Mesodermal cell (in vitro differentiated cells): ENCODE measurements at regions not wholly inside any gene's neighbourhood (a gene's known extent, or its start where the extent isn't known, plus 50 kb on each side); places are given as distances from the start of the nearest gene placed in this dataset.

ENCODE experiments used
- H3K27ac ChIP-seq: 2 replicates; pipeline ENCODE4 v1.7.0; 2013; ENCODE audit warnings: mild to moderate bottlenecking, low read depth, low read length, moderate library complexity; ENCODE audit not compliant: severe bottlenecking
- H3K36me3 ChIP-seq: 2 replicates; pipeline ENCODE4 v1.7.1; 2013; ENCODE audit warnings: mild to moderate bottlenecking, low read length, moderate library complexity; ENCODE audit not compliant: control insufficient read depth, insufficient read depth
- H3K4me1 ChIP-seq: one replicate; pipeline ENCODE4 v1.7.1; 2013; ENCODE audit warnings: mild to moderate bottlenecking, low read length; ENCODE audit not compliant: insufficient read depth, control insufficient read depth, poor library complexity, severe bottlenecking
- H3K4me3 ChIP-seq: 2 replicates; pipeline ENCODE4 v1.7.0; 2013; ENCODE audit warnings: low read length, control low read depth, mild to moderate bottlenecking; ENCODE audit not compliant: insufficient read depth, poor library complexity, severe bottlenecking; ENCODE audit errors: extremely low read depth
- H3K9me3 ChIP-seq: 2 replicates; pipeline ENCODE4 v1.7.1; 2013; ENCODE audit warnings: mild to moderate bottlenecking, low read length, moderate library complexity; ENCODE audit not compliant: control insufficient read depth
- WGBS, 2 experiments: methylation state at CpG; one replicate each; pipeline ENCODE4 v1.1.5; 2013; ENCODE audit warnings: missing lambda C conversion rate in 2 of 2; ENCODE audit not compliant: insufficient coverage in 2 of 2; 5-methylcytosine and 5-hydroxymethylcytosine counted together

DNA sequence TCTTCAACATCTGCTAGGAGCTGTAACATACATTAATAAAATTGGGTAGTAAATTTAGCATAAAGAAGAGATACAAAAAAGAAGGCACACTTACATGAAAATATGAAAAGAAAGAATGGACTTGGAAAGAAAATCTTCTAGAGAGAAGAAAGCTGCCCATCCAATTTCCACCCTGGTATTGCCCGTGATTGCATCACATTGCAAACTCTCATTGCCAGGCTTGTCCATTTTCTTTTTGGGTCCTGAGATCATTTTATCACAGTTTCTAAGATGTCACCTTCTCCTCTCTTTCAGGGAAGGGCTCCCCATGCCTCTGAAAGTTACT, 321.5 kb downstream of the RND3 start:
- H3K27ac ChIP-seq: no peak overlapping the region
- no peak overlapping the region for H3K4me3 ChIP-seq
- WGBS, 2 experiments: 100% methylated on average over 1 of the region's 1 CpG
- H3K9me3 ChIP-seq: no peaks in the 10 kb centered on the region
- H3K36me3 ChIP-seq: no peaks in the 10 kb centered on the region
- peaks cover 3% of the 10 kb centered on the region for H3K4me1 ChIP-seq

DNA sequence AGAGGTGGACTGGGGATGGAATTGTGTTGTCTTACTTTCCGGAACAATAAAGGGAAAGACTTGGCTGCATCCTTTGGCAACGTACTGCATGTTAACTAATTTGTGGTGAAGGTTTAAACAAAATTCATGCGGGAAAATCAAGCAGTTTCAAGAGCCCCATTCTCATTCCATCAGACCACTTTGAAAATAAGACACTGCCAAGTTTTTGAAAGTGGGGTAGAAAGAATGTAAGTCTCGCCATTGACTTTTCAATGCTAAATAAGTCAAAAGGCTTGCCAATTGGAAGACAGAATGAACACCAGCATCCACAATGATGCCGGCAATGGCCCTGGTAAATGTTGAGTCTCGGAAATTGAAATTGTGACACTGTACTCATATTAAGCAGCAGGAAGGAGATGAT, 322.0 kb downstream of the RND3 start:
- 100% methylated on average over 2 to 4 of the region's 6 CpGs for WGBS, 2 experiments
- Histone ChIP-seq H3K27ac (no peak overlapping the region), H3K36me3 (no peaks in the 10 kb centered on the region), H3K4me3 (no peak overlapping the region), H3K4me1 (peaks cover 3% of the 10 kb centered on the region), H3K9me3 (no peaks in the 10 kb centered on the region)

DNA sequence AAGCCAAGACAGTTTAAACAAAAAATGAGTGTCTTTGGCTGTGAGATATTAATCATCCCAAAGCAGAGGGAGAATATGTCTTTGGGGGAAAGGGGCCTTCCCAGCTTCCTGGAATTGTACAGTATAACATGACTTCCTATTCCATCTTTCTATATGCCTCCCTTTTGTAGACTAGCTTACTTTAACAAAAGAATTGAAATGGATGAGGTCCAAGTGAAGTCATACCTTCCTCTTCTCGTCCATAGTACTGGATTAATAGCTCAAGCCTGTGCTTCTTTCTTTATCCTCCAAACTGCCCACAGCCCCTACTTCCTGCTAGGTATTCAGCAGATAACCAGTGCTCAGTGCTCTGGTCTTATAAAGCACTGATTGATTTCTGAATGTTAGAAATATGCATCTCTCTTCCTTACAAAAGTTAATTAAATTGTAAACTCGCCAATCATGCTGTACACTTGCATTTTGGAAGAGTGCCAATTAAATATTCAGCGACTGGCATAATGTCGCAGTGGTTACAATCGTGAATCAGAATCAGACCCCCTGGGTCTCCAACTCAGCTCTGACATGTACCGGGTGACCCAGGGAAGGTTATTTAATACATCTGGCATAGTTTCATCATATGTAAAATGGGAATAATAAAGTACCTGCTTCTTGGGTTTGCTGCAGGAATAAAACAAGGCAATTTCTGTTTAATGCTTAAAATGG, 325.1 kb downstream of the RND3 start:
- Histone ChIP-seq H3K36me3 (no peaks in the 10 kb centered on the region), H3K4me3 (no peak overlapping the region), H3K4me1 (peaks cover 2% of the 10 kb centered on the region), H3K27ac (no peak overlapping the region), H3K9me3 (no peaks in the 10 kb centered on the region)
- 90 to 92% methylated on average over 3 to 5 of the region's 6 CpGs for WGBS, 2 experiments

DNA sequence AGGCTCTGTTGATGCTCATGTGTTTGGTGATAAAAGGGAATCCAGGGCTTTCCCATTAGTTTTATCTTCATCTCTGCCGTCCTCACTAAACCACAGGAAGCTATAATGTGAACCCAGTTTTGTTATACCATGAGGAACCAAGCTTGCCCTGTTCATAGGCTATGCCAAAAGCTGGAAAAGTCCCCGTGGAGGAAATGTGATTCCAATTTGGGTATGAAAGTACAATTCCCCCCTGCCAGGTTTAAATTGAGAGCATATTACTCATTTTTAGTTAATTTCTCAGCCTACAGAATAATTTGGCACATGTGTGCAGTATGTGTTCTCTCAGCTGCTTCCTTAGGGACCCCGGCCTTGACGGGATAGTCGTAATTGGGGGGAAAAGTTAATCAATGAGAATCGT, 327.4 kb downstream of the RND3 start:
- Histone ChIP-seq H3K4me1 (no peaks in the 10 kb centered on the region), H3K27ac (no peak overlapping the region), H3K9me3 (no peaks in the 10 kb centered on the region), H3K36me3 (no peaks in the 10 kb centered on the region), H3K4me3 (no peak overlapping the region)
- 96 to 100% methylated on average over 1 to 4 of the region's 6 CpGs for WGBS, 2 experiments

DNA sequence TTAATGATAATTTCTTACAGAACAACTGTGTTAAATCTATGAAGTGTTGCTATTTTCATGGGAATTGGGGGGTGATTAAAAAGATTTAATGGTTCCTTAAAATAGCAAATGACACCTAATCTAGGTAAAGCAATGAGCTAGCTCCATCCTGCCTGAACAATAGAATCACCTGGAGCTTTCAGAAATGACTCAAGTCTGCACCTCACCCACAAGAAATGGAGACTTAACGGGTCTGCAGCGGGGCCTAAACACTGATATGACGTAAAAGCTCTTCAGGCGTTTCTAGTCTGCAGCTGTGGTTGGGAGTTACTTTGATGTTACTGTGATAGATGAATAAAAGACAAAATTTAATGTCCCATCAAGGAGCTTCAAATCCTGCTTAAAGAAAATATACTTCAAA, 328.2 kb downstream of the RND3 start:
- H3K9me3 ChIP-seq: no peaks in the 10 kb centered on the region
- no peaks in the 10 kb centered on the region for H3K36me3 ChIP-seq
- H3K4me1 ChIP-seq: no peaks in the 10 kb centered on the region
- H3K27ac ChIP-seq: no peak overlapping the region
- 93 to 95% methylated on average over 3 of the region's 4 CpGs for WGBS, 2 experiments
- no peak overlapping the region for H3K4me3 ChIP-seq

DNA sequence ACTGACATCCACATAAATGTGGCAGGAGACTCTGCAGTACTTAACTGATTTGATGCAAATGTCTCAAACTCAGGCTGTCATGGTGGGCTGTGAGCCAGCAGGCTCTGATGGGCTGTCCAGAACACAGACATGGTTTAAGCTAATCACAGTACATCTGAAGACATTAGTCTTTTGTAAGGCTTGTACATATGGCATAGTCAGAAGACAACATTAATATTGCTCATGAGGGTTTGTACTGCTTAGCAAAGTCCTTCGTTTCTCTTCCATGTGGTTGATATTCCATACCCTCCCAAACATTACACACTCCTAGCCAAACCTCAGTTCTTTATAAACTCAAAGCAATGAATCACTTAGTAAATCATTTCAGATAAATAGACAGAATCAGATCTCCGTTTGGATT, 330.6 kb downstream of the RND3 start:
- no peak overlapping the region for H3K27ac ChIP-seq
- no peaks in the 10 kb centered on the region for H3K9me3 ChIP-seq
- H3K36me3 ChIP-seq: no peaks in the 10 kb centered on the region
- H3K4me1 ChIP-seq: no peaks in the 10 kb centered on the region
- H3K4me3 ChIP-seq: no peak overlapping the region
- 90 to 93% methylated on average over 2 of the region's 2 CpGs for WGBS, 2 experiments

DNA sequence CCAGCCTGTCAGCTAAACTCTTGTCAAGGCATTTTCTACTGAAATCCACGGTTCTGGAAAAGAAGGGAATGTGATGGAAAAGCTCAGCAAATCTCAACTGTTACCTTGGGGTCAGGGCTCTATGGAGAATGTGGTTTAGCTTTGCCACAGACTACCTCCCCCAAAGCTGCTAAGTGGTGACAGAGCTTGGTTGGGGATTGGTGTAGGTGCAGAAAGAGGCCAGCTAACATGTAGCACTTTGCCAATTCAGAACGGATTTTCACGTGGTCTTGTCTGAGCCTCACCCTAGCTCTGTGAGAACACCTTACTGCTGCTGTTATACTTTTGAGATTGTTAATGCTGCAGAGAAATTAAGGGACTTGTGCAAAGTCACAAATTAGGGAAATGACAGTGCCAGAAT, 331.1 kb downstream of the RND3 start:
- no peak overlapping the region for H3K27ac ChIP-seq
- no peaks in the 10 kb centered on the region for H3K9me3 ChIP-seq
- H3K36me3 ChIP-seq: no peaks in the 10 kb centered on the region
- 85 to 94% methylated on average over 2 of the region's 3 CpGs for WGBS, 2 experiments
- no peaks in the 10 kb centered on the region for H3K4me1 ChIP-seq
- H3K4me3 ChIP-seq: no peak overlapping the region

DNA sequence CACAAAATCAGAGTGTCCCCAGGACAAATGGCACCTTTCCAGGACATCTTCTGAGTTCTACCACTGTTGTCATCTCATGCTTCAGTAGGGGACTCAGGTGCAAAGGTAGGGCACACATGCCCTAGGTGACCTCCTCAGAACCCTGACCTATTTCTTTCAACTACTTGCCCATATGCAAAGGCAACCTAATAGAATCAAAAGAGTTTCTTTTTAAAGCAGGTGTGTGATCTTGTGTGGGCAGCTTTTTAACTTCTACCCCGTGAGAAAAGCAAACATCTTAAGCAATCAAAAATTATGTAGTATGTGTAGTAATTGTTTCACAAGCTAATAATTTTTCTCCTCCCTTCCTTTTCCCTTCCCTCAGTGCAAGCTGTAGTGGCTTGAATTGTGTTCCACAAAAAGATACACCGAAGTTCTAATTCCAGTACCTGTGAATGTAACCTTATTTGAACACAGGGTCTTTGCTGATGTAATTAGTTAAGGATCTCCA, 333.1 kb downstream of the RND3 start:
- no peaks in the 10 kb centered on the region for H3K9me3 ChIP-seq

DNA sequence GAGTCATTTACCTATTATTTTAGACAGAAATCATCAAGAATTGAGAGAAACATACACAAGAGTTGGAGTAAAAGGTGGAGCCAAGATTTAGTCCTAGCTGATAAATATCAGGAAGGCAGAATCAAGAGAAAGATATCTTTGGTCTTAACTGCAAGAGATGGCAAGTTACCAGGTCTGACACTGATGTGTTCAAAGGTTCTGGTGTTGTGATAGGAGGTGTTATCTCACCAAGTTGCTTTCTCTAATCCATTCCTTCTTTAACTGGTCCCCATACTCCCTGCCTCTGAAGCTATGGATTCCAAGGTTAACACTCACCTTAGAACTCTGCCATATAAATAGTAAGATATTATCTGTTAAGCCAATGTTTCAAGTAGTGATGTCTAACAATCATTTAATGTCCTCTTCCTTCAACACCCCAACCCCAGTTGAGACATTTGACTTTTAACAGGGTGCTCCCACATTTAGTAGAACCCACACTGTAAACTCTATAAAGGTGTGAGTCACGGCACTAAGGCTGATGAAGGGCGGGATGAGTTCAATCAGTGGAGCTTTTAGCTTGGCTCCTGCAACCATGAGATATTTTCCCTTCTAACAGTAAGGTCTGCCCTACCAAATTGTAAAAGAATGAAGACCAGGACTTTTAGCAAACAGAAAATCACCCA, 333.7 kb downstream of the RND3 start:
- no peak overlapping the region for H3K27ac ChIP-seq
- no peaks in the 10 kb centered on the region for H3K9me3 ChIP-seq
- 83 to 100% methylated on average over 1 to 2 of the region's 2 CpGs for WGBS, 2 experiments
- no peak overlapping the region for H3K4me3 ChIP-seq
- no peaks in the 10 kb centered on the region for H3K4me1 ChIP-seq
- no peaks in the 10 kb centered on the region for H3K36me3 ChIP-seq

More for the DNA sequence above, 333.1 kb downstream of the RND3 start:
- Histone ChIP-seq H3K4me3 (no peak overlapping the region), H3K36me3 (no peaks in the 10 kb centered on the region), H3K4me1 (no peaks in the 10 kb centered on the region), H3K27ac (no peak overlapping the region)
- WGBS, 2 experiments: no CpG with 5 or more reads among the region's 2 CpGs

DNA sequence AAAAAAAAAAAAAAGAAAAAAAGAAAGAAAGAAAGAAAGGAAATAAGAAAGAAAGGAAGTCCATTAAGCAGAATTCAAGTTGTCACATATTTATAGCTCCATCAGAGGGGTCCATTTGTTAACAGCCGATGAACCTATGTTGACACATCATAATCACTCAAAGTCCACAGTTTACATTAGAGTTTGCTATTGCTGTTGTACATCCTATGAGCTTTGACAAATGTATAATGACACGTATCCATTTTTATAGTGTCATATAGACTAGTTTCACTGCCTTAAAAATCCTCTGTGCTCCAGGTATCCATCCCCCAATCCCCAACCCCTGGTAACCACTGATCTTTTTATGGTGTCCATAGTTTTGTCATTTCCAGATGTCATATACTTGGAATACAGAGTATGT, 335.2 kb downstream of the RND3 start:
- no peaks in the 10 kb centered on the region for H3K36me3 ChIP-seq
- no peaks in the 10 kb centered on the region for H3K4me1 ChIP-seq
- WGBS, 2 experiments: no CpG with 5 or more reads among the region's 2 CpGs
- H3K4me3 ChIP-seq: no peak overlapping the region
- H3K9me3 ChIP-seq: peaks cover 3% of the 10 kb centered on the region
- H3K27ac ChIP-seq: no peak overlapping the region

DNA sequence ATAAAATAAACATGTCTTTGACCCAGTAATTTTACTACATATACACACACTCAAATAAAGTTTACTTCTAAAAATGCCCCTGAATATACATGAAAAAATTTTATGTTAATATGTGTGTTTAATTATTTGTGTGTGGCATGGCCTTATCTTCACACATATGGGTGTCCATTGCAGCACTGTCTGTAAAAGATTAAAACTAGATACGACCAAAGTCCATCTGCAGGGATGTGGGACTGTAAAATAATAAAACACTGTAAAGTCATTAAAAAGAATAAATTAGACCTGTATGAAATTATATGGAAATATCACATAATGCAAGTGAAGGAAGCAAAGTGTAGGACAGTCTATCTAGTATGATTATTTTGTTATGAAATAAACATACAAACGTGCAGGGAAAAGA, 337.3 kb downstream of the RND3 start:
- Histone ChIP-seq H3K9me3 (peaks cover 16% of the 10 kb centered on the region), H3K4me3 (no peak overlapping the region), H3K27ac (no peak overlapping the region), H3K36me3 (no peaks in the 10 kb centered on the region), H3K4me1 (no peaks in the 10 kb centered on the region)
- WGBS, 2 experiments: no CpG with 5 or more reads among the region's 2 CpGs
